IMR-90 (cell line): ENCODE measurements at regions not wholly inside any gene's neighbourhood (a gene's known extent, or its start where the extent isn't known, plus 50 kb on each side); places are given as distances from the start of the nearest gene placed in this dataset.

ENCODE experiments used
- ATAC-seq: fragments of 200-7000 bp; cut with Tn5 transposase; 2 replicates; pipeline ENCODE4 v1.9.1; 2020; ENCODE audit warnings: low read depth, mild to moderate bottlenecking, moderate library complexity
- BruUV-seq: library from RNA; stranded (reverse); fragments of 400-500 nt; replicated peaks from 2 replicates; lab custom pipeline; 2021; lab: Mats Ljungman, UMichigan
- CTCF ChIA-PET: fragments of 300-600 bp; formaldehyde crosslinking; extraction: SDS; loops from one replicate; lab custom pipeline; 2021; ENCODE audit warnings: antibody characterized with exemption; lab: Yijun Ruan, JAX
- POLR2A ChIA-PET: fragments of 300-600 bp; sonication (Branson Sonifier 250); formaldehyde crosslinking; loops from one replicate; lab custom pipeline; 2022; ENCODE audit warnings: antibody characterized with exemption; ENCODE audit not compliant: unreplicated experiment; lab: Charles Lee
- DNase-seq: peaks from one replicate; pipeline ENCODE4 v3.0.0; 2013
- H2AFZ ChIP-seq: replicated peaks from 2 replicates; pipeline ENCODE3; 2013; ENCODE audit warnings: low read length, mild to moderate bottlenecking; ENCODE audit not compliant: poor library complexity
- H2AK5ac ChIP-seq: 2 replicates; pipeline ENCODE4 v1.6.1; 2013; ENCODE audit warnings: low read depth, low read length, inconsistent platforms
- H2AK9ac ChIP-seq: replicated peaks from 2 replicates; pipeline ENCODE3; 2013; ENCODE audit warnings: mild to moderate bottlenecking, low read depth, low read length, moderate library complexity; ENCODE audit not compliant: poor library complexity
- H2BK120ac ChIP-seq: 2 replicates; pipeline ENCODE4 v1.6.1; 2013; ENCODE audit warnings: low read depth, low read length, inconsistent platforms
- H2BK15ac ChIP-seq: 3 replicates; pipeline ENCODE4 v1.6.1; 2013; ENCODE audit warnings: low read depth, low read length, inconsistent platforms
- H2BK20ac ChIP-seq: 2 replicates; pipeline ENCODE4 v1.6.1; 2013; ENCODE audit warnings: low read depth, mild to moderate bottlenecking, inconsistent platforms, low read length, moderate library complexity
- H2BK5ac ChIP-seq: 2 replicates; pipeline ENCODE4 v1.6.1; 2013; ENCODE audit warnings: mild to moderate bottlenecking, low read depth, low read length, inconsistent platforms; ENCODE audit not compliant: poor library complexity, severe bottlenecking
- H3K14ac ChIP-seq: replicated peaks from 2 replicates; pipeline ENCODE4 v1.6.1; 2013; ENCODE audit warnings: low read depth, low read length, inconsistent platforms
- H3K18ac ChIP-seq: 2 replicates; pipeline ENCODE4 v1.6.1; 2013; ENCODE audit warnings: low read depth, low read length, control low read depth
- H3K23ac ChIP-seq: 2 replicates; pipeline ENCODE4 v1.6.1; 2013; ENCODE audit warnings: low read depth, low read length, inconsistent platforms
- H3K27ac ChIP-seq: 2 replicates; pipeline ENCODE4 v1.5.1; 2013; ENCODE audit warnings: mild to moderate bottlenecking, control low read depth, low read length; ENCODE audit not compliant: insufficient read depth
- H3K27me3 ChIP-seq: 2 replicates; pipeline ENCODE4 v1.6.1; 2013; ENCODE audit warnings: low read length; ENCODE audit not compliant: control insufficient read depth, insufficient read depth
- H3K36me3 ChIP-seq: 2 replicates; pipeline ENCODE4 v1.6.1; 2013; ENCODE audit warnings: low read length, mixed read lengths; ENCODE audit not compliant: control insufficient read depth, insufficient read depth
- H3K4ac ChIP-seq: 2 replicates; pipeline ENCODE4 v1.6.1; 2013; ENCODE audit warnings: low read depth, low read length, inconsistent platforms
- H3K4me1 ChIP-seq: 2 replicates; pipeline ENCODE4 v1.6.1; 2013; ENCODE audit warnings: low read length, mixed read lengths; ENCODE audit not compliant: control insufficient read depth, insufficient read depth
- H3K4me2 ChIP-seq: 2 replicates; pipeline ENCODE4 v1.6.1; 2013; ENCODE audit warnings: low read depth, mild to moderate bottlenecking, control low read depth, low read length, moderate library complexity
- H3K4me3 ChIP-seq: 2 replicates; pipeline ENCODE4 v1.5.1; 2013; ENCODE audit warnings: low read depth, mild to moderate bottlenecking, control low read depth, low read length, moderate library complexity; ENCODE audit not compliant: insufficient read depth
- H3K56ac ChIP-seq: 2 replicates; pipeline ENCODE4 v1.6.1; 2013; ENCODE audit warnings: low read length, inconsistent platforms; ENCODE audit not compliant: insufficient read depth; ENCODE audit errors: extremely low read depth
- H3K79me1 ChIP-seq, 2 experiments: 2 replicates each; pipeline ENCODE4 v1.6.1; 2013; ENCODE audit warnings: low read length in 2 of 2, inconsistent platforms in 1 of 2, low read depth in 1 of 2
- H3K9ac ChIP-seq: 2 replicates; pipeline ENCODE4 v1.6.1; 2013; ENCODE audit warnings: low read depth, low read length, control low read depth
- H3K9me1 ChIP-seq: 2 replicates; pipeline ENCODE4 v1.6.1; 2013; ENCODE audit warnings: low read length, inconsistent platforms; ENCODE audit not compliant: insufficient read depth
- H3K9me3 ChIP-seq: 2 replicates; pipeline ENCODE4 v1.6.1; 2013; ENCODE audit warnings: low read length; ENCODE audit not compliant: control insufficient read depth, insufficient read depth
- H4K20me1 ChIP-seq: 2 replicates; pipeline ENCODE4 v1.6.1; 2013; ENCODE audit warnings: low read length, inconsistent platforms; ENCODE audit not compliant: insufficient read depth
- H4K5ac ChIP-seq: 2 replicates; pipeline ENCODE4 v1.6.1; 2013; ENCODE audit warnings: mild to moderate bottlenecking, low read depth, low read length, control low read depth
- H4K8ac ChIP-seq, 2 experiments: 2 replicates each; pipeline ENCODE4 v1.6.1; 2013; ENCODE audit warnings: low read depth in 2 of 2, low read length in 2 of 2, control low read depth in 1 of 2, inconsistent platforms in 1 of 2
- H4K91ac ChIP-seq: 2 replicates; pipeline ENCODE4 v1.6.1; 2013; ENCODE audit warnings: low read depth, low read length, inconsistent platforms; ENCODE audit not compliant: insufficient read depth
- MAFK ChIP-seq: IDR thresholded peaks from 2 replicates; pipeline ENCODE4 v1.6.1; 2012; ENCODE audit warnings: low read depth, low read length, improper control_type of control experiment
- RAD21 ChIP-seq: IDR thresholded peaks from 2 replicates; pipeline ENCODE4 v1.6.1; 2012; ENCODE audit warnings: low read length, improper control_type of control experiment
- dilution Hi-C: fragments of 300-500 bp; cut with HindIII; formaldehyde crosslinking; loops from one replicate; pipeline ENCODE4 v1.14.3; 2018; ENCODE audit warnings: low sequenced_read_pairs; ENCODE audit not compliant: unreplicated experiment
- in situ Hi-C: fragments of 300-500 bp; cut with MboI; formaldehyde crosslinking; loops from 3 replicates; pipeline ENCODE4 v1.14.3; 2019; ENCODE audit warnings: low sequenced_read_pairs, inconsistent platforms, mixed read lengths
- intact Hi-C: fragments of 100-400 bp; cut with micrococcal nuclease; formaldehyde crosslinking; loops from 2 replicates; pipeline ENCODE4 v1.10.0; 2022

GRCh38 chr10:31125789-31126188 is 94.1 kb upstream of the ZNF438 start:
- H3K9me1 ChIP-seq, result peaks cover 18% of the 10 kb centered on the region
- peak; percentile 83 for TF ChIP-seq MAFK
- TF ChIP-seq RAD21, result no peak
- H3K4me2 ChIP-seq, result no peak overlapping the region
- H2AK5ac ChIP-seq, result peak overlapping the region; percentile 56; the same call in 1 of the 2 replicates
- DNase-seq, result no peak
- H3K4ac ChIP-seq, result peak overlapping the region; percentile 69; the same call in 1 of the 2 replicates
- H3K79me1 ChIP-seq, result peaks cover 0 to 7% of the 10 kb centered on the region in 2 experiments; a peak in 2 of 4 replicates
- no peak overlapping the region for H3K27ac ChIP-seq
- H2AFZ ChIP-seq, result no peak overlapping the region
- no peak overlapping the region for H4K5ac ChIP-seq
- peak overlapping the region; percentile 78; the same call in 2 of the 3 replicates for H2BK15ac ChIP-seq
- no peaks in the 10 kb centered on the region for H4K20me1 ChIP-seq
- H3K9me3 ChIP-seq, result no peaks in the 10 kb centered on the region
- no peak overlapping the region for H3K4me3 ChIP-seq
- no peaks in the 10 kb centered on the region for H3K27me3 ChIP-seq
- H3K36me3 ChIP-seq, result no peaks in the 10 kb centered on the region
- ChIA-PET CTCF (no interaction called here), POLR2A (interaction anchor here (0.6 kb wide), 1 partner anchor 9 kb away, joined by 6 read pairs; no protein-coding TSS in a partner anchor)
- ATAC-seq, result no peak
- H2BK5ac ChIP-seq, result no peak overlapping the region
- H2BK120ac ChIP-seq, result peak overlapping the region; percentile 99; the same call in 1 of the 2 replicates
- no peak overlapping the region; a peak in 1 of 4 replicates for H4K8ac ChIP-seq
- no TSS peak for BruUV-seq
- dilution Hi-C loops, result no loop called here
- peak overlapping the region; percentile 99; the same call in 1 of the 2 replicates for H2BK20ac ChIP-seq
- in situ Hi-C loops, result no loop called here
- H3K4me1 ChIP-seq, result peaks cover 17% of the 10 kb centered on the region
- H3K23ac ChIP-seq, result no peak overlapping the region
- no peak overlapping the region for H3K9ac ChIP-seq
- H3K56ac ChIP-seq, result no peak overlapping the region
- H3K18ac ChIP-seq, result no peak overlapping the region
- no peak overlapping the region for H2AK9ac ChIP-seq
- no peak overlapping the region for H4K91ac ChIP-seq
- no peak overlapping the region for H3K14ac ChIP-seq
- intact Hi-C loops, result no loop called here
